Central memory CD8-positive, alpha-beta T cell (primary cell): ENCODE measurements at regions not wholly inside any gene's neighbourhood (a gene's known extent, or its start where the extent isn't known, plus 50 kb on each side); places are given as distances from the start of the nearest gene placed in this dataset.

ENCODE experiments used
- ATAC-seq: fragments of 150-1000 bp; cut with Tn5 transposase; replicated peaks from 2 replicates; pipeline ENCODE4 v1.10.0; 2022; ENCODE audit warnings: mild to moderate bottlenecking, moderate FRiP score, moderate number of reproducible peaks; ENCODE audit not compliant: poor library complexity, severe bottlenecking; ENCODE audit errors: extremely low read depth
- DNase-seq, 2 donors: peaks; one replicate each; pipeline ENCODE4 v3.0.0; 2021; ENCODE audit warnings: low spot score in 2 of 2
- H3K27ac Mint-ChIP-seq: one replicate; pipeline ENCODE4 v1.8.0; 2022; ENCODE audit warnings: low read depth, mild to moderate bottlenecking, moderate library complexity, mixed read lengths
- H3K27me3 Mint-ChIP-seq: one replicate; pipeline ENCODE4 v1.8.0; 2022; ENCODE audit warnings: mixed read lengths
- H3K36me3 Mint-ChIP-seq: one replicate; pipeline ENCODE4 v1.8.0; 2022; ENCODE audit warnings: mild to moderate bottlenecking, moderate library complexity, mixed read lengths; ENCODE audit not compliant: insufficient read depth
- H3K4me1 Mint-ChIP-seq: one replicate; pipeline ENCODE4 v1.8.0; 2022; ENCODE audit warnings: mixed read lengths
- H3K4me3 Mint-ChIP-seq: one replicate; pipeline ENCODE4 v1.8.0; 2022; ENCODE audit warnings: mild to moderate bottlenecking, moderate library complexity, mixed read lengths
- H3K9me3 Mint-ChIP-seq: one replicate; pipeline ENCODE4 v1.8.0; 2022; ENCODE audit warnings: mixed read lengths

GRCh38 chr5:71954329-71954728 is 152.9 kb upstream of the MAP1B start:
- Mint-ChIP-seq H3K4me1 (no peaks in the 10 kb centered on the region), H3K9me3 (no peaks in the 10 kb centered on the region), H3K4me3 (no peak overlapping the region), H3K27me3 (peaks cover 42% of the 10 kb centered on the region), H3K27ac (no peak overlapping the region), H3K36me3 (no peaks in the 10 kb centered on the region)
- DNase-seq: no peak
- no peak for ATAC-seq

DNA sequence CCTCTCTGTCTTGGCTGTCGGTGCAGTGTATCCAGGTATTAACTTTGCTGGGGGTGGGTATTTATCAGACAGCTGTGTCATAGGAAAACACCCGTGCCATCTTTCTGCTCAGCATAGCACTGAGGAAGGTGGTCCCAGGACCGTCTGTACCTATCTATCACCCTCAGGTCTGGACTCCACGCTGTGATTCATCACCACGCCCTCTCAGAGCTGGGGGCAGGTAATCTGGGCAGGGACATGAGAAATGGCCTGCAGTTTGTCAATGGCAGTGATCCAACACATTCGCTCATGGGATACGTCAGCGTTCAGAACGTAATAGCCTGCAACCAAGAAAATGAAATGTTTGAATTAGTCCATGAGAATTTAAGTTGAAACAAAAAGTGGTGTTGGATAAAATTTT is 151.6 kb upstream of the MAP1B start:
- no peak overlapping the region for H3K4me3 Mint-ChIP-seq
- no peaks in the 10 kb centered on the region for H3K9me3 Mint-ChIP-seq
- no peak for ATAC-seq
- no peaks in the 10 kb centered on the region for H3K4me1 Mint-ChIP-seq
- H3K36me3 Mint-ChIP-seq: no peaks in the 10 kb centered on the region
- no peak overlapping the region for H3K27ac Mint-ChIP-seq
- no peak for DNase-seq
- H3K27me3 Mint-ChIP-seq: peaks cover 42% of the 10 kb centered on the region

DNA sequence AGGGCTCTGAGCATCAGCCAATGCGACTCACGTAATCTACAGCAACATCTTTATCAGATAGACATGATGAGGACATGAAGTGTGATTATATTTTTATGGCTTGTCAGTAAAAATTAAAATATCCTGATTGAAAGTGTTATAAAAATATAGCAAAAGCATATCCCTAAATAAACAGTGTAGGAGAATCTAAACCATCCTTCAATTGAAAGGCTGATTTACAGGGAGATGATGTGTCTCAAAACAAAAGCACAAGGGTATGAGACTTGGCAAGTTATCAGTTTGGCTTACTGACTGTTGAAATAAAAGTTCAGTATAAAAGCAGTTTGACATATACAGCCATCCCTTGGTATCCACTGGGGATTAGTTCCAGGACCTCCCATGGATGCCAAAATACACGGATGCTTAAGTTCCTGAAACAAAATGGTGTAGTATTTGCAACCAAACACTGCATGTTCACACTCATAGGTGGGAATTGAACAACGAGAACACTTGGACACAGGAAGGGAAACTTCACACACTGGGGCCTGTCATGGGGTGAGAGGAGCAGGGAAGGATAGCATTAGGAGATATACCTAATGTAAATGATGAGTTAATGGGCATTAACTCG is 149.9 kb upstream of the MAP1B start:
- Mint-ChIP-seq H3K36me3 (no peaks in the 10 kb centered on the region), H3K27me3 (peaks cover 28% of the 10 kb centered on the region), H3K4me3 (no peak overlapping the region), H3K9me3 (no peaks in the 10 kb centered on the region), H3K27ac (no peak overlapping the region), H3K4me1 (no peaks in the 10 kb centered on the region)
- ATAC-seq (no peak), DNase-seq (no peak)

DNA sequence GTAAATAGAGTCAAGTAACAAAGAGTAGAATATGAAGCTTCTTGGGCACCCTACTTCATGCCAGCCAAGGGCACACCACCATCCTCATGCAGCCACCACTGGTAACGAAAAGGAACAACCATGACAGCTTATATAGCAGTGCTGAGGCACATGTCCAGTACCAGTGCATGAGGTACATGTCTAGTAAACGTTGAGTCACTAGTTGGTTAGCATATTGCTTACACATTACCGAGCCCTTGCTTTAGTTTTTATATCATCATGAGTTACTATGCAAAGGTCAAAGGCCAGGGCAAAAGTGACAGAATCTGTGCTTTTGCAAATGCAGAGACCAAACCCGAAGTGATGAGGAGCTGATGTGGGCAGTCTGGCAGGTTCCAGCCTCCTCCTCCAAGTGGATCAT is 147.1 kb upstream of the MAP1B start:
- no peak overlapping the region for H3K27ac Mint-ChIP-seq
- peaks cover 22% of the 10 kb centered on the region for H3K27me3 Mint-ChIP-seq
- H3K4me1 Mint-ChIP-seq: no peaks in the 10 kb centered on the region
- no peaks in the 10 kb centered on the region for H3K36me3 Mint-ChIP-seq
- no peak for DNase-seq
- ATAC-seq: no peak
- H3K9me3 Mint-ChIP-seq: no peaks in the 10 kb centered on the region
- H3K4me3 Mint-ChIP-seq: no peak overlapping the region

DNA sequence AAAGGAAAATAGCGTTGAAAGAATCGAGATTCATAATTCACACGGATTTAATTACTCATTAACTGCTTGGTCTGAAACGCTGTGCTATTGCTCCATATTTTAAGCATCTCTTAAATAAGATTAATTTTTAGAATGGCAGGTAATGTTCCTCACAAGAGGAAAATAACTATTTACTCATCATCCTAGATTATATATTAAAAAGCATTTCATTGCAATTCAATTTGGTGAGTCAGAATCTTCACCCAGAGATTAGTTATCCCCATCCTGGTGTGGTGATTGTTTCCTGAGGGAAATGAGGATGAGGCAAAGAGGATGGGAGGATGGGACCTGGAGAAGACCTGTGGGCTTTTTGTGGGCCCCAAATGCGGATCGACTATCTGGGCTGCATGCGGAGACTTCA is 145.5 kb upstream of the MAP1B start:
- ATAC-seq (no peak), DNase-seq (no peak)
- Mint-ChIP-seq H3K27me3 (peaks cover 28% of the 10 kb centered on the region), H3K4me1 (no peaks in the 10 kb centered on the region), H3K27ac (no peak overlapping the region), H3K4me3 (no peak overlapping the region), H3K9me3 (no peaks in the 10 kb centered on the region), H3K36me3 (no peaks in the 10 kb centered on the region)

DNA sequence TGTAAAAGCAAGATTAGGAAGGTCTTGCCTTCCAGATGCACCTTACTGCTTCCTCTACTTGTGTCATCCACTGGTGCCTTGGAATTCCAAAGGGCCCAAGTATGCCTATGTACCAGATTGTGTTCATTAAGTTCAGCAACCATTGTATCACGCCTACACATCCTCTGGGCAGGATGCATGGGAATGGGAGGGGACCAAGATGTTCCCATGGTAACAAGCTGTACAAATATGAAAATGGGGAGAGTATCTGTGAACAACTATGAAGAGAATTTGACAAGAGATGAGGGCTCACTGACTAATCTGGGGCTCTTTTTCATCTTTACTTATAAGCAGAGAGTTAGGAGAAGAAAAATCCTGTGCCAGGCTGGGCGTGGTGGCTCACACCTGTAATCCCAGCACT is 137.8 kb upstream of the MAP1B start:
- no peaks in the 10 kb centered on the region for H3K36me3 Mint-ChIP-seq
- no peak overlapping the region for H3K4me3 Mint-ChIP-seq
- no peaks in the 10 kb centered on the region for H3K4me1 Mint-ChIP-seq
- ATAC-seq (no peak), DNase-seq (no peak)
- no peak overlapping the region for H3K27ac Mint-ChIP-seq
- H3K27me3 Mint-ChIP-seq: peaks cover 52% of the 10 kb centered on the region
- H3K9me3 Mint-ChIP-seq: no peaks in the 10 kb centered on the region

DNA sequence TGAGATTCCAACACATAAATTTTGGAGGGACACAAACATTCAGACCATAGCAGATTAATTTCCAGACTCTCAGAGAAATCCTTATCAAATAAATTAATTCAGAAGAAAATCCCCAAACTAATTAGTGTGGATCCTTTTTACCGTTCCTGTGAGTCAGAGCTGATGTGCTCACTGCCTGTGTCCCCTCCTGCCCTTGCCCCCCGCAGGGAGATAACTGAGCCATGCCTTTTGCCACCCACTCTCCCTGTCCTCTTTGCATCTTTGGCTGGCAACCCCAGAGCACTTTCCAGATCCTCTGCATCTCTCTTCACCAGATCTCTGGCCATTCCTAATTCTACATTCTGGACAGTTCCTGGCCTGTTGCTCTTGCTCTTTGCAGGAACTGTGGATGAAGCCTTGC is 135.4 kb upstream of the MAP1B start:
- Mint-ChIP-seq H3K4me3 (no peak overlapping the region), H3K9me3 (no peaks in the 10 kb centered on the region), H3K4me1 (no peaks in the 10 kb centered on the region), H3K27ac (no peak overlapping the region), H3K27me3 (peaks cover 44% of the 10 kb centered on the region), H3K36me3 (peaks cover 2% of the 10 kb centered on the region)
- no peak for ATAC-seq
- DNase-seq: no peak

DNA sequence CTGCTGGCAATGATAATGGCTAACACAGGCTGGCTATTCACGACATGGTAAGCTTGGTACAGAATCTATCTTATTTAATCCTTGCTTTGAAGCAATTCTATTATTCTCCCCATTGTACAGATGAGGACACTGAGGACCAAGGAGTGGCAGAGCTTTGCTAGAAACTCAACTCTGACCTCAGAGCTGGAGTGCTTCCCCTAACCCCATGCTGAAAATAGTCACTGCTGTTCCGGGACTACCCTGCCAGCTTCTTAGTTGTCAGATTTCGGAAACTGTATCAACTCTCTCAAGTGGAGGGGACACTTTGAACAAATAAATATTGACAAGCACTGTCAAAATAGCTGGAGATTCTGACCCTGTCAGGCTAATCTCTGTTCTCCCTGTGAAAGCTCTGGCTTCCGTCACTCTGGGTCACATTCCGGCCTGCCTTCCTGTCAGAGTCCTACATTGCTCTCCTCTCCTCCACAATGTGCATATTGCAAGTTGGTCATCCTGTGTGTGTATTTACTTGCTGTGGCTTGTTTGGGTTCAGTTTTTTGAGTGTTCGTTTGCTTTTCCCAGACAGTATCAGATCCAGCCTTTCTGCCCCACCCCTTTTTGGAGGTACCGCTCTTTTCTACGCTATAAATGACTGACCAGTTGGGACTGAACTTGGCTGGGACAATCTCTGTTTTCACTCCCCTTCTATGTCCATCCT is 134.3 kb upstream of the MAP1B start:
- DNase-seq (no peak), ATAC-seq (no peak)
- peaks cover 2% of the 10 kb centered on the region for H3K36me3 Mint-ChIP-seq
- no peaks in the 10 kb centered on the region for H3K9me3 Mint-ChIP-seq
- peaks cover 42% of the 10 kb centered on the region for H3K27me3 Mint-ChIP-seq
- H3K27ac Mint-ChIP-seq: no peak overlapping the region
- H3K4me1 Mint-ChIP-seq: no peaks in the 10 kb centered on the region
- no peak overlapping the region for H3K4me3 Mint-ChIP-seq

DNA sequence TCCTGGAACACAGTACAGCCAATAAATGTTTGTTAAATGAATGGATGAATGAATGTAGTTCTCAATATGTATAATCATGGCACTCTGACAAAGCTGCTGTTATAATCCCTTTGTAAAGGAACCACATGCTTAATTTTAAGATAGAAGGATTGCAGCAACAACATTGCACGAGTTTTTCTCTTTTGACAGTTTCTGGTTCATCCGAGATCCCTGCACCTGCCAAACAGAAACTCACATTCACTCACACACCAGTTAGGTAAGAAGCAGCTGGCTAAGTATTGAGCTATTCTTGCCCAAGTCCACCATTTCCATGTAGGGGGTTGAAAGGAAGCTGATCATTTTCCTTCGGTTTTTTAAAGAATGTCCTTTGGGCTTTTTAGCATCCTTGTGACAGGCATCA is 133.7 kb upstream of the MAP1B start:
- peaks cover 2% of the 10 kb centered on the region for H3K36me3 Mint-ChIP-seq
- H3K27ac Mint-ChIP-seq: no peak overlapping the region
- H3K4me1 Mint-ChIP-seq: no peaks in the 10 kb centered on the region
- H3K4me3 Mint-ChIP-seq: no peak overlapping the region
- H3K9me3 Mint-ChIP-seq: no peaks in the 10 kb centered on the region
- no peak for ATAC-seq
- DNase-seq: no peak
- H3K27me3 Mint-ChIP-seq: peaks cover 36% of the 10 kb centered on the region

DNA sequence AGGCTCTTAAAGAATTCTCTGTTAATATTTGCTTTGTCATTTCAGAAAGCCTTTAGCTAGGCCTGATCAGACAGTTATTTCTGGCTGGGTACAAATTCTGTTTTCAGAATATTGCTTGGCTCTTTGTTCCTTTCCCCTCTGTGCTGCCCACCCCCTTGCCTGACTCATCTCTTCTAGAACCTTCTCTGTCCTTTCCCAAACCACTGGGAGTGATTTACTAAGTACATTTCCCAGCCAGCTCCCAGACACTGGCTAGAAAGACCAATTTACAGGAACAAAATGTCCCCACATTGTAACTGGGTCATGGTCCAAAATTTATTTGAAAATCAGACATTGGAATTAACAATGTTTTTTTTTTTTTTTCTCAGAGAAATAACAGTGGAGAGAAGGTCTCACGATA is 133.1 kb upstream of the MAP1B start:
- H3K36me3 Mint-ChIP-seq: peaks cover 2% of the 10 kb centered on the region
- H3K27me3 Mint-ChIP-seq: peaks cover 30% of the 10 kb centered on the region
- H3K4me3 Mint-ChIP-seq: no peak overlapping the region
- no peak for DNase-seq
- H3K9me3 Mint-ChIP-seq: no peaks in the 10 kb centered on the region
- no peak for ATAC-seq
- H3K27ac Mint-ChIP-seq: no peak overlapping the region
- no peaks in the 10 kb centered on the region for H3K4me1 Mint-ChIP-seq

DNA sequence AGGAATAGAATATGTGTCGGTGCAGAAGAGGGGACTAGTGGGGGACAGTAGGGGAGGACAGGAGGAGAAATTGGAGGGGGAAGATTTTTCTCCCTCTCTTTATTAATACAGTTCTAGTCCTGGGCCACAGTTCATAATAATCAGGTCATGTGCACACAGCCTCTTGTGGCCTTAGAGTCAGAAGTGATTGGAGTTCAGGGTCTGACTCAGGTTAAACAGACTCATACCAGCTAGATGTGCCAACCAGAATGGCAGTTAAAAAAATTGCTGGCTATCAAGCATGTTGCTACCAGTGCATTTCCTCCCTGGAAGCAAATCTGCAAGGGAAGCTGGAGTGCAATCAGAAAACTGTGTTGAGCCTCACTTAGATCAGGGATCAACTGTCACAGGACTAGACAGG is 132.7 kb upstream of the MAP1B start:
- H3K4me3 Mint-ChIP-seq: no peak overlapping the region
- peaks cover 2% of the 10 kb centered on the region for H3K36me3 Mint-ChIP-seq
- no peak overlapping the region for H3K27ac Mint-ChIP-seq
- peaks cover 25% of the 10 kb centered on the region for H3K27me3 Mint-ChIP-seq
- no peaks in the 10 kb centered on the region for H3K4me1 Mint-ChIP-seq
- DNase-seq (no peak), ATAC-seq (no peak)
- H3K9me3 Mint-ChIP-seq: no peaks in the 10 kb centered on the region

DNA sequence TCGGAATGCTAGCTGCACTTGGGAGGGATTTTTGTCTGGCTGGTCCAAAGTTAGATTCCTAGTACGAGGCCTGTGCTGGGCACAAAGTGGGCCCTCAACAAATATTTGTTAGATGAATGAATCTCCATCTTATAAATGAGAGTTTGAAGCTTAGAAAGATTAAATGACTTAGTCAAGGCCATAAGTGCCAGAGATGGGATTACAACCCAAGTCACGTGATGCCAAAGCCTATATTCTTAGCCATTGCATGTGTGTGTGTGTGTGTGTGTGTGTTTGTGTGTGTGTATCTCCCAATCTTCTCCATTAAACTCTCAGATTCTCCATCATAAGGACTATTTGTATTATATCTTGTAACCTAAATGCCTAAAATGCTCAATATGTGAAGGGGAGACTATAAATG is 130.8 kb upstream of the MAP1B start:
- ATAC-seq (no peak), DNase-seq (no peak)
- peaks cover 29% of the 10 kb centered on the region for H3K27me3 Mint-ChIP-seq
- no peak overlapping the region for H3K27ac Mint-ChIP-seq
- H3K9me3 Mint-ChIP-seq: no peaks in the 10 kb centered on the region
- peaks cover 2% of the 10 kb centered on the region for H3K36me3 Mint-ChIP-seq
- no peaks in the 10 kb centered on the region for H3K4me1 Mint-ChIP-seq
- no peak overlapping the region for H3K4me3 Mint-ChIP-seq

GRCh38 chr5:71977311-71977710 is 130.0 kb upstream of the MAP1B start:
- peaks cover 30% of the 10 kb centered on the region for H3K27me3 Mint-ChIP-seq
- H3K36me3 Mint-ChIP-seq: peaks cover 2% of the 10 kb centered on the region
- H3K4me1 Mint-ChIP-seq: no peaks in the 10 kb centered on the region
- ATAC-seq (no peak), DNase-seq (no peak)
- H3K27ac Mint-ChIP-seq: no peak overlapping the region
- H3K4me3 Mint-ChIP-seq: no peak overlapping the region
- peaks cover 3% of the 10 kb centered on the region for H3K9me3 Mint-ChIP-seq
